GM12878 (cell line): ENCODE measurements at regions not wholly inside any gene's neighbourhood (a gene's known extent, or its start where the extent isn't known, plus 50 kb on each side); places are given as distances from the start of the nearest gene placed in this dataset.

Experiments used
- ATAC-seq: fragments of 200-7000 bp; cut with Tn5 transposase; 3 replicates; pipeline ENCODE4 v1.9.1; 2020; ENCODE audit warnings: mild to moderate bottlenecking, moderate library complexity
- BruUV-seq: library from RNA; stranded (reverse); fragments of 400-500 nt; replicated peaks from 2 replicates; lab custom pipeline; 2021; lab: Mats Ljungman, UMichigan
- CTCF ChIA-PET: fragments of 300-600 bp; sonication (Branson Sonifier 250); formaldehyde crosslinking; extraction: SDS; loops from one replicate; lab custom pipeline; 2021; ENCODE audit warnings: inconsistent platforms; lab: Yijun Ruan, JAX
- POLR2A ChIA-PET: fragments of 350-600 bp; formaldehyde crosslinking; extraction: SDS; loops from one replicate; lab custom pipeline; 2021; ENCODE audit warnings: inconsistent platforms; lab: Charles Lee
- RAD21 ChIA-PET: fragments of 300-600 bp; sonication (Branson Sonifier 250); formaldehyde crosslinking; loops from one replicate; lab custom pipeline; 2023; ENCODE audit warnings: antibody characterized with exemption; ENCODE audit not compliant: unreplicated experiment; lab: Charles Lee
- SMC1A ChIA-PET: fragments of 300-600 bp; sonication (Branson Sonifier 250); formaldehyde crosslinking; loops from one replicate; lab custom pipeline; 2023; ENCODE audit not compliant: unreplicated experiment, uncharacterized antibody; lab: Charles Lee
- DNase-seq: peaks from one replicate; pipeline ENCODE4 v3.0.0-alpha.2; 2011; ENCODE audit warnings: low read depth, low spot score
- FAIRE-seq: peaks from 3 replicates; lab custom pipeline; 2011; peaks lifted over from hg19 to GRCh38; lab: Jason Lieb, UNC
- H2AFZ ChIP-seq: 2 replicates; pipeline ENCODE4 v1.6.0; 2011; ENCODE audit warnings: low read depth, low read length, control low read depth; ENCODE audit not compliant: control insufficient read depth
- H3K27ac ChIP-seq: 2 replicates; pipeline ENCODE4 v1.5.1; 2011; ENCODE audit warnings: control low read depth; ENCODE audit not compliant: control insufficient read depth, insufficient read depth
- H3K27me3 ChIP-seq, 2 experiments: replicated peaks in 1 of 2; 2 replicates each; pipeline versions ENCODE4 v1.6.0 to v1.6.1; 2011; ENCODE audit warnings: low read length in 1 of 2; ENCODE audit not compliant: control insufficient read depth in 2 of 2, insufficient read depth in 2 of 2
- H3K36me3 ChIP-seq, 2 experiments: 2 replicates each; pipeline ENCODE4 v1.5.1; 2011; ENCODE audit warnings: low read length in 1 of 2; ENCODE audit not compliant: control insufficient read depth in 2 of 2, insufficient read depth in 2 of 2
- H3K4me1 ChIP-seq: 2 replicates; pipeline ENCODE4 v1.6.1; 2011; ENCODE audit warnings: mild to moderate bottlenecking, low read length, moderate library complexity, mixed read lengths; ENCODE audit not compliant: control insufficient read depth, insufficient read depth
- H3K4me2 ChIP-seq: 2 replicates; pipeline ENCODE4 v1.6.0; 2011; ENCODE audit warnings: control low read depth; ENCODE audit not compliant: control insufficient read depth, insufficient read depth
- H3K4me3 ChIP-seq: fragments of 200-600 bp; sonication (generic); 2 replicates; pipeline ENCODE4 v1.5.1; 2016
- H3K79me2 ChIP-seq: 2 replicates; pipeline ENCODE4 v1.6.0; 2011; ENCODE audit warnings: low read length; ENCODE audit not compliant: control insufficient read depth, insufficient read depth
- H3K9ac ChIP-seq: 2 replicates; pipeline ENCODE4 v1.8.0; 2011; ENCODE audit warnings: low read length, control low read depth, mixed read lengths; ENCODE audit not compliant: control insufficient read depth, insufficient read depth
- H3K9me3 ChIP-seq: replicated peaks from 3 replicates; pipeline ENCODE4 v1.5.1; 2011; ENCODE audit warnings: mild to moderate bottlenecking, low read length; ENCODE audit not compliant: control insufficient read depth, insufficient read depth
- H4K20me1 ChIP-seq: 2 replicates; pipeline ENCODE4 v1.6.0; 2011; ENCODE audit not compliant: control insufficient read depth, insufficient read depth
- GATAD2B ChIP-seq: fragments of 450-650 bp; conservative IDR thresholded peaks from 2 replicates; pipeline ENCODE4 v1.6.1; 2017; ENCODE audit warnings: low read depth, mild to moderate bottlenecking, moderate library complexity
- JUND ChIP-seq: IDR thresholded peaks from 2 replicates; pipeline ENCODE4 v1.6.1; 2012; ENCODE audit warnings: low read depth, mild to moderate bottlenecking, low read length, improper control_type of control experiment, moderate library complexity
- PAX8 ChIP-seq: fragments of 450-650 bp; IDR thresholded peaks from 2 replicates; pipeline ENCODE4 v1.6.1; 2017; ENCODE audit warnings: mild to moderate bottlenecking, moderate library complexity
- ZBTB40 ChIP-seq: fragments of 450-650 bp; IDR thresholded peaks from 2 replicates; pipeline ENCODE4 v1.6.1; 2016; ENCODE audit warnings: mild to moderate bottlenecking, moderate library complexity, borderline replicate concordance
- WGBS: methylation state at CpG from one replicate; pipeline ENCODE4 v1.1.6; 2016; ENCODE audit warnings: low lambda C conversion rate; ENCODE audit not compliant: insufficient replicate concordance, insufficient coverage; ENCODE audit errors: missing lambda C conversion rate; 5-methylcytosine and 5-hydroxymethylcytosine counted together
- in situ Hi-C: fragments of 300-500 bp; cut with MboI; formaldehyde crosslinking; loops from 9 replicates; pipeline ENCODE4 v1.14.3; 2018; ENCODE audit warnings: mixed read lengths
- intact Hi-C: fragments of 100-400 bp; cut with micrococcal nuclease; formaldehyde crosslinking; loops from one replicate; pipeline ENCODE4 v1.14.2; 2022; ENCODE audit not compliant: unreplicated experiment
- TF ChIP-seq, protein P1 (sequence below): IDR thresholded peaks from 2 replicates; pipeline ENCODE4 v1.6.1; 2011; ENCODE audit warnings: mild to moderate bottlenecking, low read depth, low read length, moderate library complexity; ENCODE audit not compliant: insufficient replicate concordance

- intact Hi-C loops (no loop called here), in situ Hi-C loops (no loop called here)
- TF ChIP-seq, protein P1, sequence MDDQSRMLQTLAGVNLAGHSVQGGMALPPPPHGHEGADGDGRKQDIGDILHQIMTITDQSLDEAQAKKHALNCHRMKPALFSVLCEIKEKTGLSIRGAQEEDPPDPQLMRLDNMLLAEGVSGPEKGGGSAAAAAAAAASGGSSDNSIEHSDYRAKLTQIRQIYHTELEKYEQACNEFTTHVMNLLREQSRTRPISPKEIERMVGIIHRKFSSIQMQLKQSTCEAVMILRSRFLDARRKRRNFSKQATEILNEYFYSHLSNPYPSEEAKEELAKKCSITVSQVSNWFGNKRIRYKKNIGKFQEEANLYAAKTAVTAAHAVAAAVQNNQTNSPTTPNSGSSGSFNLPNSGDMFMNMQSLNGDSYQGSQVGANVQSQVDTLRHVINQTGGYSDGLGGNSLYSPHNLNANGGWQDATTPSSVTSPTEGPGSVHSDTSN: no peak
- TF ChIP-seq PAX8 (no peak), JUND (no peak), ZBTB40 (no peak), GATAD2B (no peak)
- H3K9me3 ChIP-seq: no peaks in the 10 kb centered on the region
- H3K36me3 ChIP-seq: no peaks in the 10 kb centered on the region
- FAIRE-seq (no peak), ATAC-seq (no peak), DNase-seq (no peak)
- SMC1A ChIA-PET: no interaction called here
- no peaks in the 10 kb centered on the region for H3K79me2 ChIP-seq
- H3K27ac ChIP-seq: no peak overlapping the region
- 35% methylated on average over 2 of the region's 2 CpGs for WGBS
- CTCF ChIA-PET: no interaction called here
- H3K27me3 ChIP-seq: no peaks in the 10 kb centered on the region
- RAD21 ChIA-PET: interaction anchor here (0.6 kb wide), 1 partner anchor 795 kb away, joined by 3 read pairs; no protein-coding TSS in a partner anchor
- H4K20me1 ChIP-seq: no peaks in the 10 kb centered on the region
- H3K9ac ChIP-seq: no peak overlapping the region
- no peak overlapping the region for H2AFZ ChIP-seq
- H3K4me2 ChIP-seq: no peak overlapping the region
- no peak overlapping the region for H3K4me3 ChIP-seq
- POLR2A ChIA-PET: no interaction called here
- H3K4me1 ChIP-seq: no peaks in the 10 kb centered on the region
- no TSS peak for BruUV-seq
Observed at GRCh38 chr10:44063686-44064085, 321.2 kb downstream of the CXCL12 start.
